ENCODE measurements at regions not wholly inside any gene's neighbourhood (a gene's known extent, or its start where the extent isn't known, plus 50 kb on each side); places are given as distances from the start of the nearest gene placed in this dataset.
"Not testable (repeated sequence)": the region's sequence is repeated elsewhere in the genome, so short reads cannot be mapped to it uniquely, and the experiment has no call there.

- Histone ChIP-seq H3K9me3 (ENCODE audit: control insufficient read depth, low read length) (no peaks in the 10 kb centered on the region), H3K36me3 (ENCODE audit: control insufficient read depth, insufficient read depth, low read length) (no peaks in the 10 kb centered on the region), H3K4me1 (ENCODE audit: control insufficient read depth, insufficient read depth, low read length, poor library complexity, severe bottlenecking) (no peaks in the 10 kb centered on the region), H3K27ac (ENCODE audit: low read depth, low read length, severe bottlenecking) (no peak overlapping the region), H3K4me3 (ENCODE audit: extremely low read depth, insufficient read depth, low read length, poor library complexity, severe bottlenecking) (no peak overlapping the region)
- 93% methylated on average over 2 of the region's 3 CpGs; no CpG with 5 or more reads in 1 of the 2 experiments for WGBS, 2 experiments (ENCODE audit: insufficient coverage in 2 of 2)
Measured at GRCh38 chr12:45522227-45522626, 207.3 kb upstream of the ARID2 start.

- not testable (repeated sequence) for H3K27ac ChIP-seq (ENCODE audit: low read depth, low read length, severe bottlenecking); H3K4me1 ChIP-seq (ENCODE audit: control insufficient read depth, insufficient read depth, low read length, poor library complexity, severe bottlenecking); H3K36me3 ChIP-seq (ENCODE audit: control insufficient read depth, insufficient read depth, low read length); H3K4me3 ChIP-seq (ENCODE audit: extremely low read depth, insufficient read depth, low read length, poor library complexity, severe bottlenecking); H3K9me3 ChIP-seq (ENCODE audit: control insufficient read depth, low read length)
- 88% methylated on average over 1 of the region's 1 CpG; no CpG with 5 or more reads in 1 of the 2 experiments for WGBS, 2 experiments (ENCODE audit: insufficient coverage in 2 of 2)
Measured at GRCh38 chr12:45526823-45527222, 202.7 kb upstream of the ARID2 start.

- H3K27ac ChIP-seq (ENCODE audit: low read depth, low read length, severe bottlenecking): peak overlapping the region; percentile 6
Measured at GRCh38 chr12:45532113-45532512, 197.4 kb upstream of the ARID2 start.

GRCh38 chr12:45535610-45536180, 193.8 kb upstream of the ARID2 start:
- Histone ChIP-seq H3K27ac (ENCODE audit: low read depth, low read length, severe bottlenecking) (no peak overlapping the region), H3K4me1 (ENCODE audit: control insufficient read depth, insufficient read depth, low read length, poor library complexity, severe bottlenecking) (no peaks in the 10 kb centered on the region), H3K36me3 (ENCODE audit: control insufficient read depth, insufficient read depth, low read length) (no peaks in the 10 kb centered on the region), H3K4me3 (ENCODE audit: extremely low read depth, insufficient read depth, low read length, poor library complexity, severe bottlenecking) (no peak overlapping the region), H3K9me3 (ENCODE audit: control insufficient read depth, low read length) (no peaks in the 10 kb centered on the region)

More at GRCh38 chr12:45532113-45532512, 197.4 kb upstream of the ARID2 start:
- no peaks in the 10 kb centered on the region for H3K4me1 ChIP-seq (ENCODE audit: control insufficient read depth, insufficient read depth, low read length, poor library complexity, severe bottlenecking)
- WGBS, 2 experiments (ENCODE audit: insufficient coverage in 2 of 2): 62 to 81% methylated on average over 3 to 4 of the region's 4 CpGs
- H3K36me3 ChIP-seq (ENCODE audit: control insufficient read depth, insufficient read depth, low read length): no peaks in the 10 kb centered on the region
- H3K4me3 ChIP-seq (ENCODE audit: extremely low read depth, insufficient read depth, low read length, poor library complexity, severe bottlenecking): no peak overlapping the region
- no peaks in the 10 kb centered on the region for H3K9me3 ChIP-seq (ENCODE audit: control insufficient read depth, low read length)

GRCh38 chr12:45536284-45536683, 193.2 kb upstream of the ARID2 start:
- Histone ChIP-seq H3K27ac (ENCODE audit: low read depth, low read length, severe bottlenecking) (no peak overlapping the region), H3K9me3 (ENCODE audit: control insufficient read depth, low read length) (no peaks in the 10 kb centered on the region), H3K4me3 (ENCODE audit: extremely low read depth, insufficient read depth, low read length, poor library complexity, severe bottlenecking) (no peak overlapping the region), H3K36me3 (ENCODE audit: control insufficient read depth, insufficient read depth, low read length) (no peaks in the 10 kb centered on the region), H3K4me1 (ENCODE audit: control insufficient read depth, insufficient read depth, low read length, poor library complexity, severe bottlenecking) (no peaks in the 10 kb centered on the region)
- 83 to 86% methylated on average over 1 of the region's 1 CpG for WGBS, 2 experiments (ENCODE audit: insufficient coverage in 2 of 2)

- WGBS, 2 experiments (ENCODE audit: insufficient coverage in 2 of 2): no CpG with 5 or more reads among the region's 1 CpG
- Histone ChIP-seq H3K4me3 (ENCODE audit: extremely low read depth, insufficient read depth, low read length, poor library complexity, severe bottlenecking) (no peak overlapping the region), H3K9me3 (ENCODE audit: control insufficient read depth, low read length) (no peaks in the 10 kb centered on the region), H3K36me3 (ENCODE audit: control insufficient read depth, insufficient read depth, low read length) (no peaks in the 10 kb centered on the region), H3K27ac (ENCODE audit: low read depth, low read length, severe bottlenecking) (no peak overlapping the region), H3K4me1 (ENCODE audit: control insufficient read depth, insufficient read depth, low read length, poor library complexity, severe bottlenecking) (no peaks in the 10 kb centered on the region)
Measured at GRCh38 chr12:45540661-45541341, 188.7 kb upstream of the ARID2 start.

GRCh38 chr12:45543887-45544286, 185.6 kb upstream of the ARID2 start:
- H3K4me3 ChIP-seq (ENCODE audit: extremely low read depth, insufficient read depth, low read length, poor library complexity, severe bottlenecking): no peak overlapping the region

GRCh38 chr12:45546545-45546944, 183.0 kb upstream of the ARID2 start:
- no peaks in the 10 kb centered on the region for H3K4me1 ChIP-seq (ENCODE audit: control insufficient read depth, insufficient read depth, low read length, poor library complexity, severe bottlenecking)
- 83 to 84% methylated on average over 2 of the region's 2 CpGs for WGBS, 2 experiments (ENCODE audit: insufficient coverage in 2 of 2)
- H3K27ac ChIP-seq (ENCODE audit: low read depth, low read length, severe bottlenecking): no peak overlapping the region
- no peaks in the 10 kb centered on the region for H3K9me3 ChIP-seq (ENCODE audit: control insufficient read depth, low read length)
- no peaks in the 10 kb centered on the region for H3K36me3 ChIP-seq (ENCODE audit: control insufficient read depth, insufficient read depth, low read length)
- H3K4me3 ChIP-seq (ENCODE audit: extremely low read depth, insufficient read depth, low read length, poor library complexity, severe bottlenecking): no peak overlapping the region

More at GRCh38 chr12:45543887-45544286, 185.6 kb upstream of the ARID2 start:
- Histone ChIP-seq H3K9me3 (ENCODE audit: control insufficient read depth, low read length) (no peaks in the 10 kb centered on the region), H3K4me1 (ENCODE audit: control insufficient read depth, insufficient read depth, low read length, poor library complexity, severe bottlenecking) (no peaks in the 10 kb centered on the region), H3K36me3 (ENCODE audit: control insufficient read depth, insufficient read depth, low read length) (no peaks in the 10 kb centered on the region), H3K27ac (ENCODE audit: low read depth, low read length, severe bottlenecking) (no peak overlapping the region)
- WGBS, 2 experiments (ENCODE audit: insufficient coverage in 2 of 2): 7 to 10% methylated on average over 2 of the region's 2 CpGs

GRCh38 chr12:45547132-45547531, 182.4 kb upstream of the ARID2 start:
- 100% methylated on average over 1 of the region's 1 CpG; no CpG with 5 or more reads in 1 of the 2 experiments for WGBS, 2 experiments (ENCODE audit: insufficient coverage in 2 of 2)
- H3K9me3 ChIP-seq (ENCODE audit: control insufficient read depth, low read length): no peaks in the 10 kb centered on the region
- no peaks in the 10 kb centered on the region for H3K36me3 ChIP-seq (ENCODE audit: control insufficient read depth, insufficient read depth, low read length)
- H3K4me3 ChIP-seq (ENCODE audit: extremely low read depth, insufficient read depth, low read length, poor library complexity, severe bottlenecking): no peak overlapping the region
- H3K4me1 ChIP-seq (ENCODE audit: control insufficient read depth, insufficient read depth, low read length, poor library complexity, severe bottlenecking): no peaks in the 10 kb centered on the region
- no peak overlapping the region for H3K27ac ChIP-seq (ENCODE audit: low read depth, low read length, severe bottlenecking)

GRCh38 chr12:45547822-45548221, 181.7 kb upstream of the ARID2 start:
- H3K27ac ChIP-seq (ENCODE audit: low read depth, low read length, severe bottlenecking): no peak overlapping the region
- H3K4me3 ChIP-seq (ENCODE audit: extremely low read depth, insufficient read depth, low read length, poor library complexity, severe bottlenecking): no peak overlapping the region
- WGBS, 2 experiments (ENCODE audit: insufficient coverage in 2 of 2): 100% methylated on average over 1 of the region's 1 CpG; no CpG with 5 or more reads in 1 of the 2 experiments
- no peaks in the 10 kb centered on the region for H3K36me3 ChIP-seq (ENCODE audit: control insufficient read depth, insufficient read depth, low read length)
- no peaks in the 10 kb centered on the region for H3K4me1 ChIP-seq (ENCODE audit: control insufficient read depth, insufficient read depth, low read length, poor library complexity, severe bottlenecking)
- no peaks in the 10 kb centered on the region for H3K9me3 ChIP-seq (ENCODE audit: control insufficient read depth, low read length)

GRCh38 chr12:45548426-45548825, 181.1 kb upstream of the ARID2 start:
- WGBS, 2 experiments (ENCODE audit: insufficient coverage in 2 of 2): 85 to 93% methylated on average over 2 of the region's 4 CpGs

More at GRCh38 chr12:45548426-45548825, 181.1 kb upstream of the ARID2 start:
- Histone ChIP-seq H3K4me3 (ENCODE audit: extremely low read depth, insufficient read depth, low read length, poor library complexity, severe bottlenecking) (no peak overlapping the region), H3K36me3 (ENCODE audit: control insufficient read depth, insufficient read depth, low read length) (no peaks in the 10 kb centered on the region), H3K9me3 (ENCODE audit: control insufficient read depth, low read length) (no peaks in the 10 kb centered on the region), H3K4me1 (ENCODE audit: control insufficient read depth, insufficient read depth, low read length, poor library complexity, severe bottlenecking) (no peaks in the 10 kb centered on the region), H3K27ac (ENCODE audit: low read depth, low read length, severe bottlenecking) (no peak overlapping the region)
